HG03025 (cell line): ENCODE measurements at regions not wholly inside any gene's neighbourhood (a gene's known extent, or its start where the extent isn't known, plus 50 kb on each side); places are given as distances from the start of the nearest gene placed in this dataset.
A peak's percentile ranks its signal among the peaks of the same experiment; 100 is the strongest.
"Not testable (repeated sequence)": the region's sequence is repeated elsewhere in the genome, so short reads cannot be mapped to it uniquely, and the experiment has no call there.

Source experiments
- ATAC-seq: cut with Tn5 transposase; IDR thresholded peaks from one replicate; pipeline ENCODE4 v1.9.1; 2021; ENCODE audit warnings: mild to moderate bottlenecking, moderate library complexity; ENCODE audit not compliant: unreplicated experiment, low FRiP score

GRCh38 chr2:145748927-145749326 is 1229.0 kb upstream of the ZEB2 start:
- peak; percentile 49 for ATAC-seq

- no peak for ATAC-seq
Measured at GRCh38 chr2:145747715-145748114, 1227.8 kb upstream of the ZEB2 start.

GRCh38 chr2:145745387-145745721 is 1225.4 kb upstream of the ZEB2 start:
- not testable (repeated sequence) for ATAC-seq

- ATAC-seq: peak; percentile 75
Measured at GRCh38 chr2:145744541-145745386, 1224.8 kb upstream of the ZEB2 start.

- ATAC-seq: no peak
Measured at GRCh38 chr2:145743011-145743410, 1223.1 kb upstream of the ZEB2 start.

- ATAC-seq: no peak
Measured at GRCh38 chr2:145741636-145742035, 1221.7 kb upstream of the ZEB2 start.

- no peak for ATAC-seq
Measured at GRCh38 chr2:145741181-145741580, 1221.3 kb upstream of the ZEB2 start.

- ATAC-seq: no peak
Measured at GRCh38 chr2:145740302-145740701, 1220.4 kb upstream of the ZEB2 start.

GRCh38 chr2:145739681-145740080 is 1219.8 kb upstream of the ZEB2 start:
- peak; percentile 58 for ATAC-seq

- no peak for ATAC-seq
Measured at GRCh38 chr2:145736871-145737270, 1217.0 kb upstream of the ZEB2 start.

- no peak for ATAC-seq
Measured at GRCh38 chr2:145731467-145731866, 1211.5 kb upstream of the ZEB2 start.

- ATAC-seq: no peak
Measured at GRCh38 chr2:145729993-145730770, 1210.3 kb upstream of the ZEB2 start.

- no peak for ATAC-seq
Measured at GRCh38 chr2:145729481-145729880, 1209.6 kb upstream of the ZEB2 start.

GRCh38 chr2:145728511-145728910 is 1208.6 kb upstream of the ZEB2 start:
- ATAC-seq: no peak

GRCh38 chr2:145725876-145726275 is 1206.0 kb upstream of the ZEB2 start:
- no peak for ATAC-seq

- no peak for ATAC-seq
Measured at GRCh38 chr2:145724311-145724898, 1204.5 kb upstream of the ZEB2 start.

- ATAC-seq: no peak
Measured at GRCh38 chr2:145723872-145724271, 1204.0 kb upstream of the ZEB2 start.

GRCh38 chr2:145721681-145722080 is 1201.8 kb upstream of the ZEB2 start:
- ATAC-seq: no peak

- ATAC-seq: no peak
Measured at GRCh38 chr2:145715601-145716000, 1195.7 kb upstream of the ZEB2 start.

GRCh38 chr2:145710303-145710702 is 1190.4 kb upstream of the ZEB2 start:
- no peak for ATAC-seq

GRCh38 chr2:145702305-145702704 is 1182.4 kb upstream of the ZEB2 start:
- no peak for ATAC-seq
